IPS-15b (cell line): ENCODE measurements at regions not wholly inside any gene's neighbourhood (a gene's known extent, or its start where the extent isn't known, plus 50 kb on each side); places are given as distances from the start of the nearest gene placed in this dataset.

Experiments
- H3K27me3 ChIP-seq: one replicate; pipeline ENCODE4 v1.6.1; 2013; ENCODE audit warnings: low read length; ENCODE audit not compliant: control insufficient read depth, insufficient read depth
- H3K36me3 ChIP-seq: one replicate; pipeline ENCODE4 v1.6.1; 2013; ENCODE audit warnings: low read length; ENCODE audit not compliant: control insufficient read depth, insufficient read depth
- H3K4me1 ChIP-seq: one replicate; pipeline ENCODE4 v1.6.1; 2013; ENCODE audit warnings: mild to moderate bottlenecking, low read length; ENCODE audit not compliant: control insufficient read depth, insufficient read depth
- H3K4me3 ChIP-seq: one replicate; pipeline ENCODE4 v1.5.1; 2013; ENCODE audit warnings: low read depth, low read length
- H3K9ac ChIP-seq: one replicate; pipeline ENCODE4 v1.6.1; 2013; ENCODE audit warnings: low read depth, mild to moderate bottlenecking, low read length
- H3K9me3 ChIP-seq: one replicate; pipeline ENCODE4 v1.6.1; 2013; ENCODE audit warnings: mild to moderate bottlenecking, low read length; ENCODE audit not compliant: control insufficient read depth, insufficient read depth

- Histone ChIP-seq H3K4me1 (peaks cover 4% of the 10 kb centered on the region), H3K9me3 (no peaks in the 10 kb centered on the region), H3K27me3 (no peaks in the 10 kb centered on the region)
These were observed 608.4 kb downstream of the FSCB start for GRCh38 chr14:43898687-43899086.

DNA sequence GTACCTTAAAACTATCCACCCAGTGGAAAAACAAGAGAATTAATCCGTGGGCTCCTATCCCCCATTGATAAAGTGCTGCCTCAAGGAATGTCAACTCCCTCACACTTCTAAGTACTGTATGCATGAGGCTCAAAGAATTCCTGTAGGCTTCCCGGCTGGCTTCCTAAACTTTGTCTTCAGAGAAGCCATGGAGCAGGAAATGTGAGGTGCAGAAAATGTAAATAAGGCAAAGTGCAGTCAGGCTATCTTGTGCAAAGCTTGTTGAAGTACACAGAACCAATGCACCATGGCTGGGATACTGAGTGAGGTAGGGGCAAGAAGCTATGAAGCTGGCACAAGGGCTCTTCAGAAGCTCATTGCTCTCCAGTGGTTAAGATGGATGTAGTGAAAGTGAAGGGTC, 611.0 kb downstream of the FSCB start:
- Histone ChIP-seq H3K4me1 (peaks cover 4% of the 10 kb centered on the region), H3K4me3 (no peak overlapping the region), H3K9ac (no peak overlapping the region), H3K9me3 (no peaks in the 10 kb centered on the region), H3K27me3 (no peaks in the 10 kb centered on the region), H3K36me3 (no peaks in the 10 kb centered on the region)

More at GRCh38 chr14:43898687-43899086, 608.4 kb downstream of the FSCB start:
- no peaks in the 10 kb centered on the region for H3K36me3 ChIP-seq
- no peak overlapping the region for H3K4me3 ChIP-seq
- no peak overlapping the region for H3K9ac ChIP-seq

DNA sequence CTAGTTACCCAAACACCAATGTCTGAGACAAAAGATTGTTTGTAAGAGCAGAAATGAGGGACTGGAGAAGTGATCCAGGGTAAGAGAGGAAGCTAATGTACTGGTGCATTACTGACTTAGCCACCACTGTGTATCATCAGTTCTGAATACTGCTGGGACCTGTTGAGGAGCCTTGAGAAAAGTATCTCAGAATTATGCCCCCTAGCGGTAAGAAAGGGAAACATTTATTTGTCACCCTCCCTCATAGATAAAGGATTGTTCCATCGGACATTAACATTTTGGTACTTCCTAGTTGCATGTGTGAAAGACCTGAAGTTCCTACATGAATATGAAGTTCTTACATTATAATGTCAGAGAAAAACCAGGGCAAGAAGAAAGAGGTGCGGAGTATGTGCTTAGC, 612.5 kb downstream of the FSCB start:
- Histone ChIP-seq H3K9ac (no peak overlapping the region), H3K36me3 (no peaks in the 10 kb centered on the region), H3K4me3 (no peak overlapping the region), H3K9me3 (no peaks in the 10 kb centered on the region), H3K27me3 (no peaks in the 10 kb centered on the region), H3K4me1 (no peaks in the 10 kb centered on the region)

DNA sequence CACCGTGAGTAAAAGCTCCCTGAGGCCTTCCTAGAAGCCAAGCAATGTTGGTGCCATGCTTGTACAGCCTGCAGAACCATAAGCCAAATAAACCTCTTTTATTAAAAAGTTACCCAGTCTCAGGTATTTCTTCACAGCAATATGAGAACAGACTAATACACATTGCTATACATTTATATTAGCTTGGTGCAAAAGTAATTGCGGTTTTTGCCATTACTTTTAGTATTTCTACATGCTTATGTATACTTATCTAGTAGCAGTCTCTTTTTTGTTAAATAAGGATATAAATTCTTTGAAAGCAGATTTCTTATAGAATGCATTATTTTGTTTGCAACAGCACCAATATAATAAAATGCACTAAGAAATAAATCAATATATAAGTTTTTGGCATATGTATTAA, 619.6 kb downstream of the FSCB start:
- Histone ChIP-seq H3K9me3 (no peaks in the 10 kb centered on the region), H3K27me3 (no peaks in the 10 kb centered on the region), H3K4me1 (no peaks in the 10 kb centered on the region), H3K4me3 (no peak overlapping the region), H3K36me3 (no peaks in the 10 kb centered on the region), H3K9ac (no peak overlapping the region)

DNA sequence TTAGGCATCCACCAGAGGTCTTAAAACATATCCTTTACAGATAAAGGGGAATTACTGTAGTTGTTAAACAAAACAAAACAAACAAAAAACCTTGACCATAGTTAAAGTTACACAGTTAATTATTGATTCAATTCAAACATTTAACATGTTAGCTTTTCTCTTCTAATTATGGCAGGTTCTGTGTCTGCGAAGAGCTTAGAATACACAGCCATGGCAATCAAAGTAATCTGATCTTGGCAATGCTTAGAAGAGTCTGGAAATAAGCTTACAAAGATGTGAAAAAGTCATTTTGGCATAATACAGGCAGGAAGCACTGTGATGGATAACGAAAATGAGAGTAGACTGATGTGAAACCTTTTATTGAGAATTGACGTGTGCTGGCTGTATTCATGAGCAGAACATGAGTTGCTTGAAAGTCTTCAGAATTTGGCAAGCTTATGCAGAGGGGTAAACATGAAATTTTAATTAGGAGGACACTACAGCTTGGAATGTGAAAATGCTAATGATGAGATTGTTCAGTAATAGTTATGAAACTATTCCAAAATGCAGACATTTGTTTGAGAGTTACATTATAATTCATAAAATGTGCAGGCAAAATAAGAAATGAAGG, 629.6 kb downstream of the FSCB start:
- Histone ChIP-seq H3K36me3 (no peaks in the 10 kb centered on the region), H3K4me3 (no peak overlapping the region), H3K9ac (no peak overlapping the region), H3K27me3 (no peaks in the 10 kb centered on the region), H3K4me1 (peaks cover 9% of the 10 kb centered on the region), H3K9me3 (no peaks in the 10 kb centered on the region)

GRCh38 chr14:43872752-43873655, 634.1 kb downstream of the FSCB start:
- Histone ChIP-seq H3K4me1 (peaks cover 16% of the 10 kb centered on the region), H3K27me3 (no peaks in the 10 kb centered on the region), H3K9me3 (no peaks in the 10 kb centered on the region), H3K36me3 (no peaks in the 10 kb centered on the region), H3K4me3 (no peak overlapping the region), H3K9ac (no peak overlapping the region)

- Histone ChIP-seq H3K4me3 (no peak overlapping the region), H3K4me1 (peaks cover 16% of the 10 kb centered on the region), H3K27me3 (no peaks in the 10 kb centered on the region), H3K9me3 (no peaks in the 10 kb centered on the region), H3K36me3 (no peaks in the 10 kb centered on the region), H3K9ac (no peak overlapping the region)
These were observed 634.9 kb downstream of the FSCB start for GRCh38 chr14:43872222-43872621.

- H3K9ac ChIP-seq, result no peak overlapping the region
- H3K9me3 ChIP-seq, result no peaks in the 10 kb centered on the region
- H3K4me3 ChIP-seq, result no peak overlapping the region
- no peaks in the 10 kb centered on the region for H3K4me1 ChIP-seq
- H3K27me3 ChIP-seq, result no peaks in the 10 kb centered on the region
- no peaks in the 10 kb centered on the region for H3K36me3 ChIP-seq
These were observed 648.1 kb downstream of the FSCB start for GRCh38 chr14:43858981-43859380.

DNA sequence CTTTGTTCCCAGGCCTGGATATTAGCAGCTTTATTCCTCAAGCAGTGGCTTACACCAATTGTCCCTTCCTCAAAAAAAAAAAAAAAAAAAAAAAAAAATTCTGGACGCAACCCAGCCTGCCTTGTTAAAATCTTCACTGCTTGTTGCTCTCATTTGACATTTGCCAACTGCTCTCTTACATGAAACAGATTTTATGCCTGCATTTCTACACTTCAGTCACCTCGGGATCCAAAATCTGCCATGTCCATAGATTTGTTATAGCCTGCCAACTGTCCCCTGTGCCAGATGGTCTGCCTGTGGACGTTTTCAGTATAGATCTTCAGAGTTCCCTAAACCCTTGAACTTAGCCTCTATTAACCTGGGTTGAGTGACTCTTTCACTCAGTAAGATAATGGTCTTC, 651.5 kb downstream of the FSCB start:
- no peak overlapping the region for H3K9ac ChIP-seq
- H3K4me1 ChIP-seq, result no peaks in the 10 kb centered on the region
- no peak overlapping the region for H3K4me3 ChIP-seq
- no peaks in the 10 kb centered on the region for H3K9me3 ChIP-seq
- no peaks in the 10 kb centered on the region for H3K27me3 ChIP-seq
- H3K36me3 ChIP-seq, result no peaks in the 10 kb centered on the region

GRCh38 chr14:43853541-43853940, 653.5 kb downstream of the FSCB start:
- Histone ChIP-seq H3K9me3 (no peaks in the 10 kb centered on the region), H3K27me3 (no peaks in the 10 kb centered on the region), H3K9ac (no peak overlapping the region), H3K36me3 (no peaks in the 10 kb centered on the region), H3K4me3 (no peak overlapping the region), H3K4me1 (no peaks in the 10 kb centered on the region)

DNA sequence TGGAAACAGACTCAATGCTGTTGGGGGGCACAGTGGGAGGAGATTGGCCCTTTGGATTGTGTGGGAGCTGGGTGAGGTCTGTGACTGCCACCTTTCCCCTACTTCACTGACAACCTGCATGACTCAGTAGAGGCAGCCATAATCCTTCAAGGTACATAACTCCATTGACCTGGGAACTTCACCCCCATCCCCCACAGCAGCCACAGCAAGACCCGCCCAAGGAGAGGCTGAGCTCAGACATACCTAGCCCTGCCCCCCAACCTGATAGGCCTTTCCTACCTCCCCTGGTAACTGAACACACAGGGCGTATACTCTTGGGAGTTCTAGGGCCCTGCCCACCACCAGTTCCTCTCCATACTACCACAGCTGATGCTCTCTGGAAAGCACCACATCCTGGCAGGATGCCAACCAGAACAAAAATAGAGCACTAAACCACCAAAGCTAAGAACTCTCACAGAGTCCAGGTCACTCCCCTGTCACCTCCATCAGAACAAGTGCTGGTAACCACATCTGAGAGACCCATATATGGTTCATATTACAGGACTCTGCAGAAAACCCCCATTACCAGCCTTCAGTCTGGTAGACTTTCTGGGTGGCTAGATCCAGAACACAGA, 703.9 kb downstream of the FSCB start:
- H3K27me3 ChIP-seq, result no peaks in the 10 kb centered on the region
- no peak overlapping the region for H3K9ac ChIP-seq
- H3K4me1 ChIP-seq, result no peaks in the 10 kb centered on the region
- no peaks in the 10 kb centered on the region for H3K36me3 ChIP-seq
- H3K9me3 ChIP-seq, result no peaks in the 10 kb centered on the region
- H3K4me3 ChIP-seq, result no peak overlapping the region
